H9 (cell line): ENCODE measurements at regions not wholly inside any gene's neighbourhood (a gene's known extent, or its start where the extent isn't known, plus 50 kb on each side); places are given as distances from the start of the nearest gene placed in this dataset.

Source experiments
- DNase-seq: peaks from one replicate; pipeline ENCODE4 v3.0.0-alpha.2; 2017
- H2AFZ ChIP-seq: one replicate; pipeline ENCODE4 v1.6.1; 2013; ENCODE audit warnings: mild to moderate bottlenecking, low read length, control low read depth, moderate library complexity
- H2AK5ac ChIP-seq: 2 replicates; pipeline ENCODE4 v1.6.1; 2013; ENCODE audit warnings: low read length, control low read depth, mixed read lengths; ENCODE audit not compliant: insufficient read length
- H2BK120ac ChIP-seq: one replicate; pipeline ENCODE4 v1.6.1; 2013; ENCODE audit warnings: low read depth, mild to moderate bottlenecking, low read length, control low read depth, inconsistent platforms; ENCODE audit not compliant: poor library complexity, severe bottlenecking
- H2BK12ac ChIP-seq: 2 replicates; pipeline ENCODE4 v1.6.1; 2013; ENCODE audit warnings: low read length, control low read depth, mixed read lengths, low read depth; ENCODE audit not compliant: insufficient read length
- H2BK15ac ChIP-seq: 2 replicates; pipeline ENCODE4 v1.6.1; 2013; ENCODE audit warnings: low read depth, low read length, control low read depth
- H2BK20ac ChIP-seq: one replicate; pipeline ENCODE4 v1.6.1; 2013; ENCODE audit warnings: low read depth, mild to moderate bottlenecking, low read length, control low read depth, inconsistent platforms; ENCODE audit not compliant: poor library complexity, severe bottlenecking
- H2BK5ac ChIP-seq: 2 replicates; pipeline ENCODE4 v1.6.1; 2013; ENCODE audit warnings: low read length, control low read depth, mixed read lengths; ENCODE audit not compliant: insufficient read length
- H3K14ac ChIP-seq: 2 replicates; pipeline ENCODE4 v1.6.1; 2013; ENCODE audit warnings: low read length, control low read depth; ENCODE audit not compliant: insufficient read depth
- H3K18ac ChIP-seq: 2 replicates; pipeline ENCODE4 v1.6.1; 2013; ENCODE audit warnings: low read depth, mild to moderate bottlenecking, mixed read lengths, low read length, control low read depth; ENCODE audit not compliant: insufficient read length
- H3K23ac ChIP-seq: 2 replicates; pipeline ENCODE4 v1.6.1; 2013; ENCODE audit warnings: low read length, control low read depth, mixed read lengths, low read depth; ENCODE audit not compliant: insufficient read length
- H3K23me2 ChIP-seq: 2 replicates; pipeline ENCODE4 v1.6.1; 2013; ENCODE audit warnings: low read depth, mild to moderate bottlenecking, mixed read lengths, low read length, control low read depth; ENCODE audit not compliant: insufficient read length, poor library complexity, severe bottlenecking
- H3K27ac ChIP-seq: 2 replicates; pipeline ENCODE4 v1.5.1; 2013; ENCODE audit warnings: low read length, control low read depth, mixed read lengths, low read depth; ENCODE audit not compliant: insufficient read length
- H3K27me3 ChIP-seq: 2 replicates; pipeline ENCODE4 v1.6.1; 2013; ENCODE audit warnings: low read length, control low read depth, inconsistent platforms; ENCODE audit not compliant: insufficient read depth
- H3K4ac ChIP-seq: 2 replicates; pipeline ENCODE4 v1.6.1; 2013; ENCODE audit warnings: low read depth, mild to moderate bottlenecking, control low read depth, inconsistent platforms, low read length, moderate library complexity
- H3K4me1 ChIP-seq: 2 replicates; pipeline ENCODE4 v1.6.1; 2013; ENCODE audit warnings: low read length, control low read depth, inconsistent platforms; ENCODE audit not compliant: insufficient read depth
- H3K4me2 ChIP-seq: 2 replicates; pipeline ENCODE4 v1.6.1; 2013; ENCODE audit warnings: low read length, control low read depth, mixed read lengths; ENCODE audit not compliant: insufficient read length, insufficient read depth
- H3K56ac ChIP-seq: 2 replicates; pipeline ENCODE4 v1.6.1; 2013; ENCODE audit warnings: low read depth, mild to moderate bottlenecking, mixed read lengths, low read length, control low read depth; ENCODE audit not compliant: insufficient read length
- H3K79me1 ChIP-seq: 2 replicates; pipeline ENCODE4 v1.6.1; 2013; ENCODE audit warnings: low read depth, mild to moderate bottlenecking, moderate library complexity, low read length, control low read depth, inconsistent platforms; ENCODE audit not compliant: insufficient read depth, poor library complexity, severe bottlenecking
- H3K79me2 ChIP-seq: 2 replicates; pipeline ENCODE4 v1.6.1; 2013; ENCODE audit warnings: low read length, control low read depth, inconsistent platforms; ENCODE audit not compliant: insufficient read depth
- H3K9ac ChIP-seq: 2 replicates; pipeline ENCODE4 v1.6.1; 2013; ENCODE audit warnings: low read length, control low read depth, mixed read lengths; ENCODE audit not compliant: insufficient read length; ENCODE audit errors: extremely low read depth
- H3K9me3 ChIP-seq: one replicate; pipeline ENCODE4 v1.6.1; 2013; ENCODE audit warnings: low read depth, low read length, inconsistent platforms; ENCODE audit not compliant: control insufficient read depth
- H3T11ph ChIP-seq: one replicate; pipeline ENCODE4 v1.6.1; 2013; ENCODE audit warnings: mild to moderate bottlenecking, low read length, control low read depth, inconsistent platforms
- H4K20me1 ChIP-seq: one replicate; pipeline ENCODE4 v1.6.1; 2013; ENCODE audit not compliant: control insufficient read depth, insufficient read length, insufficient read depth
- H4K5ac ChIP-seq: 2 replicates; pipeline ENCODE4 v1.6.1; 2013; ENCODE audit warnings: low read depth, mild to moderate bottlenecking, mixed read lengths, low read length, control low read depth; ENCODE audit not compliant: insufficient read length
- H4K8ac ChIP-seq: replicated peaks from 2 replicates; pipeline ENCODE4 v1.6.1; 2013; ENCODE audit warnings: low read length, control low read depth, mixed read lengths, low read depth; ENCODE audit not compliant: insufficient read length
- H4K91ac ChIP-seq: 2 replicates; pipeline ENCODE4 v1.6.1; 2013; ENCODE audit warnings: low read depth, mild to moderate bottlenecking, moderate library complexity, mixed read lengths, low read length, control low read depth; ENCODE audit not compliant: insufficient read length
- H3K27ac Mint-ChIP-seq, 3 experiments: 2 replicates in 2 of 3; 3 replicates in 1 of 3; pipeline ENCODE4 v1.8.0; 2020 to 2021; ENCODE audit warnings: mixed read lengths in 3 of 3, mild to moderate bottlenecking in 1 of 3, moderate library complexity in 1 of 3
- H3K27me3 Mint-ChIP-seq: 2 replicates; pipeline ENCODE4 v1.8.0; 2021; ENCODE audit warnings: low read depth, mild to moderate bottlenecking, moderate library complexity, mixed read lengths
- H3K36me3 Mint-ChIP-seq, 3 experiments: 2 replicates in 2 of 3; 3 replicates in 1 of 3; pipeline ENCODE4 v1.8.0; 2020 to 2021; ENCODE audit warnings: low read depth in 3 of 3, mixed read lengths in 3 of 3; ENCODE audit not compliant: insufficient read depth in 1 of 3
- H3K4me1 Mint-ChIP-seq, 2 experiments: 2 replicates each; pipeline ENCODE4 v1.8.0; 2020; ENCODE audit warnings: mixed read lengths in 2 of 2
- H3K4me3 Mint-ChIP-seq, 2 experiments: 2 replicates in 1 of 2; 3 replicates in 1 of 2; pipeline ENCODE4 v1.8.0; 2020 to 2021; ENCODE audit warnings: mild to moderate bottlenecking in 2 of 2, mixed read lengths in 2 of 2, moderate library complexity in 1 of 2
- H3K9me3 Mint-ChIP-seq, 2 experiments: 2 replicates in 1 of 2; 3 replicates in 1 of 2; pipeline ENCODE4 v1.8.0; 2020; ENCODE audit warnings: mild to moderate bottlenecking in 2 of 2, mixed read lengths in 2 of 2, moderate library complexity in 1 of 2
- WGBS: extraction: QIAGEN DNeasy Blood & Tissue Kit; methylation state at CpG from one replicate; pipeline ENCODE4 v1.1.7; 2013; ENCODE audit warnings: missing lambda C conversion rate, low lambda C conversion rate, mixed read lengths; ENCODE audit not compliant: insufficient read length; ENCODE audit errors: extremely low coverage; 5-methylcytosine and 5-hydroxymethylcytosine counted together
- TF ChIP-seq, protein P1 (sequence below): fragments of 200-600 bp; sonication (generic); conservative IDR thresholded peaks from 3 replicates; pipeline ENCODE4 v1.8.0; 2021; ENCODE audit warnings: antibody characterized with exemption, mild to moderate bottlenecking

DNA sequence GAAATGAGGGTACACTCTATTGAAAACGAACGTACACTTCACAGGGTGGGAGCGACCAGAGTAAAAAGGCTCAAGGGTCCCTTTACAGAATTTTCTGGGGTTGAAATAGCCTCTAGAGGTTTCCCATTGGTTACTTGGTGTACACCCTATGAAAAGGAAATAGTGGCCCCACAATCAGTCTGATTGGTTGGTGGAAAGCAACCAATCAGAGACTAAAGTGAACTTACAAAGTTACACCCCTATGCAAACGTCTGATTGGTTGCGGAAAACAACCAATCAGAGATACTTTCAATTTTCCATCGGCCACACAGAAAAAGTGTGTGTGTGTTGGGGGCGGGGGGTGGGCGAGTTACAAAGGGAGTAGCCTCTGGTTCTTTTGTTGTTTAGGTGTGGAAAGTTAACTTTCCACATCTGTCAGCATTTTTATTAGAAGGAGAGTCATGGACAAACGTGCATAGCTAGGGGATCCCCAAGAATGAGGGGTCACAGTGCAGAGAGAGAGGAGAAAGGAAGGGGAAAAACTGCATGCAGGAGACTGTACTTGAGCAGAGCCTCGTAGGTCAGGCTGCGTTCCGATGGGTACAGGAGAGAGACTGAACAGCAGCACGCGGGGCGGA is 1152.1 kb downstream of the TBC1D22A start:
- TF ChIP-seq, protein P1, sequence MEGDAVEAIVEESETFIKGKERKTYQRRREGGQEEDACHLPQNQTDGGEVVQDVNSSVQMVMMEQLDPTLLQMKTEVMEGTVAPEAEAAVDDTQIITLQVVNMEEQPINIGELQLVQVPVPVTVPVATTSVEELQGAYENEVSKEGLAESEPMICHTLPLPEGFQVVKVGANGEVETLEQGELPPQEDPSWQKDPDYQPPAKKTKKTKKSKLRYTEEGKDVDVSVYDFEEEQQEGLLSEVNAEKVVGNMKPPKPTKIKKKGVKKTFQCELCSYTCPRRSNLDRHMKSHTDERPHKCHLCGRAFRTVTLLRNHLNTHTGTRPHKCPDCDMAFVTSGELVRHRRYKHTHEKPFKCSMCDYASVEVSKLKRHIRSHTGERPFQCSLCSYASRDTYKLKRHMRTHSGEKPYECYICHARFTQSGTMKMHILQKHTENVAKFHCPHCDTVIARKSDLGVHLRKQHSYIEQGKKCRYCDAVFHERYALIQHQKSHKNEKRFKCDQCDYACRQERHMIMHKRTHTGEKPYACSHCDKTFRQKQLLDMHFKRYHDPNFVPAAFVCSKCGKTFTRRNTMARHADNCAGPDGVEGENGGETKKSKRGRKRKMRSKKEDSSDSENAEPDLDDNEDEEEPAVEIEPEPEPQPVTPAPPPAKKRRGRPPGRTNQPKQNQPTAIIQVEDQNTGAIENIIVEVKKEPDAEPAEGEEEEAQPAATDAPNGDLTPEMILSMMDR, result no peak
- Histone ChIP-seq H2BK120ac (no peak overlapping the region), H2BK20ac (no peak overlapping the region), H3K9ac (no peak overlapping the region), H3K23me2 (no peaks in the 10 kb centered on the region), H3K79me1 (no peaks in the 10 kb centered on the region), H2BK15ac (no peak overlapping the region), H3K9me3 (no peaks in the 10 kb centered on the region), H4K20me1 (no peaks in the 10 kb centered on the region), H4K91ac (no peak overlapping the region), H4K8ac (no peak overlapping the region), H2BK12ac (no peak overlapping the region), H3K18ac (no peak overlapping the region), H3K27me3 (no peaks in the 10 kb centered on the region), H3K4me2 (no peak overlapping the region), H3K56ac (no peak overlapping the region), H3K27ac (no peak overlapping the region), H3K23ac (no peak overlapping the region), H3K4me1 (no peaks in the 10 kb centered on the region), H3T11ph (no peak overlapping the region), H3K4ac (no peak overlapping the region), H2AK5ac (no peak overlapping the region), H3K14ac (no peak overlapping the region), H2AFZ (no peak overlapping the region), H2BK5ac (no peak overlapping the region), H4K5ac (no peak overlapping the region), H3K79me2 (no peaks in the 10 kb centered on the region)
- Mint-ChIP-seq H3K4me1 (no peaks in the 10 kb centered on the region), H3K36me3 (peaks cover 0 to 16% (median 4%) of the 10 kb centered on the region in 3 experiments; a peak in 4 of 7 replicates), H3K9me3 (peaks cover 16 to 79% of the 10 kb centered on the region in 2 experiments), H3K4me3 (no peak overlapping the region), H3K27ac (no peak overlapping the region; a peak in 1 of 7 replicates), H3K27me3 (no peaks in the 10 kb centered on the region; the same call in 1 of the 2 replicates)
- DNase-seq, result no peak
- no CpG with 5 or more reads among the region's 15 CpGs for WGBS
